Gastroesophageal sphincter (tissue), 2 donors: ENCODE measurements at regions not wholly inside any gene's neighbourhood (a gene's known extent, or its start where the extent isn't known, plus 50 kb on each side); places are given as distances from the start of the nearest gene placed in this dataset.

Source experiments
- POLR2A ChIP-seq, 2 donors: fragments of 450-650 bp; IDR thresholded peaks; one replicate each; pipeline ENCODE4 v1.6.1; 2017; ENCODE audit warnings: antibody characterized with exemption in 2 of 2, mild to moderate bottlenecking in 2 of 2, moderate library complexity in 1 of 2
- POLR2AphosphoS5 ChIP-seq: sonication (generic); formaldehyde crosslinking; IDR thresholded peaks from one replicate; pipeline ENCODE4 v1.6.1; 2017; ENCODE audit warnings: antibody characterized with exemption

DNA sequence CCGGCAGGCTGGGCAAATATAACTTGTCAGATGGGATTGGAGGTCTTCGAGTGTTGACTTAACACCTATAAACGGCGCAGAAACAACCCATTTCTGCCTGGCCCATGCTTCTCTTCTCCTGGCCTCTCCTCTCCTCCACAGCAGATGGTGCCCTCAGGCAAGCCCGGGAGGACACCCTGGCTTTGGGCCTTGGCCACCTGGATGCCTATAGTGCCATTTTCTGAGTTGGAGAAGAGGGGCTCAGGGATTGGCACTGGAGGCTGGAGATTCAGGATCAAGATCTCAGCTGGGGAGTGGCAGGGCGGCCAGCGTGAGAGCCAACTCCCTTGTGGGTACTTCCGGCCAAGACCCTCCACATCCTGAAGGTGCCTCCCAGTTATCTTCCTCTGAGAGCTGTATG is 211.9 kb upstream of the PMEPA1 start:
- TF ChIP-seq POLR2AphosphoS5 (no peak), POLR2A (IDR thresholded peaks at IDR 0.05) (no peak)
